Smooth muscle cell (in vitro differentiated cells): ENCODE measurements at regions not wholly inside any gene's neighbourhood (a gene's known extent, or its start where the extent isn't known, plus 50 kb on each side); places are given as distances from the start of the nearest gene placed in this dataset.

Source experiments
- DNase-seq: peaks from one replicate; lab custom pipeline; 2025; ENCODE audit not compliant: unreplicated experiment; lab: John Stamatoyannopoulos, UW
- H2AFZ ChIP-seq: fragments of 200-600 bp; sonication (generic); 2 replicates; pipeline ENCODE4 v1.6.0; 2016; ENCODE audit warnings: antibody characterized with exemption, low read depth, mild to moderate bottlenecking
- H3F3A ChIP-seq: fragments of 200-600 bp; sonication (generic); 2 replicates; pipeline ENCODE4 v1.6.0; 2017; ENCODE audit warnings: antibody characterized with exemption, low read depth
- H3K27ac ChIP-seq: fragments of 200-600 bp; sonication (generic); 2 replicates; pipeline ENCODE4 v1.5.1; 2016; ENCODE audit warnings: low read depth, mild to moderate bottlenecking
- H3K27me3 ChIP-seq: fragments of 200-600 bp; sonication (generic); 2 replicates; pipeline ENCODE4 v1.6.1; 2016; ENCODE audit warnings: low read depth, mild to moderate bottlenecking
- H3K36me3 ChIP-seq: fragments of 200-600 bp; sonication (generic); 2 replicates; pipeline ENCODE4 v1.5.1; 2016; ENCODE audit warnings: low read depth
- H3K4me1 ChIP-seq: fragments of 200-600 bp; sonication (generic); 2 replicates; pipeline ENCODE4 v1.5.1; 2016; ENCODE audit warnings: low read depth
- H3K4me2 ChIP-seq: fragments of 200-600 bp; sonication (generic); 2 replicates; pipeline ENCODE4 v1.6.0; 2016; ENCODE audit warnings: mild to moderate bottlenecking
- H3K4me3 ChIP-seq: fragments of 200-600 bp; sonication (generic); 2 replicates; pipeline ENCODE4 v1.5.1; 2016; ENCODE audit warnings: mild to moderate bottlenecking
- H3K79me2 ChIP-seq: fragments of 200-600 bp; sonication (generic); 2 replicates; pipeline ENCODE4 v1.6.0; 2016; ENCODE audit warnings: low read depth, mild to moderate bottlenecking
- H3K9ac ChIP-seq: fragments of 200-600 bp; sonication (generic); 2 replicates; pipeline ENCODE4 v1.6.0; 2016; ENCODE audit warnings: low read depth
- H3K9me3 ChIP-seq: fragments of 200-600 bp; sonication (generic); replicated peaks from 2 replicates; pipeline ENCODE4 v1.5.1; 2016; ENCODE audit warnings: low read depth
- H4K20me1 ChIP-seq: fragments of 200-600 bp; sonication (generic); 2 replicates; pipeline ENCODE4 v1.6.0; 2016; ENCODE audit warnings: low read depth
- whole genome bisulfite sequencing: methylation state at CpG from one replicate; pipeline ENCODE4 v1.1.7; 2016; ENCODE audit warnings: low lambda C conversion rate; 5-methylcytosine and 5-hydroxymethylcytosine counted together
- TF ChIP-seq, protein P1 (sequence below): fragments of 200-600 bp; sonication (generic); IDR thresholded peaks from 2 replicates; pipeline ENCODE4 v1.5.1; 2017; ENCODE audit warnings: borderline replicate concordance, mild to moderate bottlenecking, antibody characterized with exemption; ENCODE audit not compliant: insufficient read depth, poor library complexity, severe bottlenecking

DNA sequence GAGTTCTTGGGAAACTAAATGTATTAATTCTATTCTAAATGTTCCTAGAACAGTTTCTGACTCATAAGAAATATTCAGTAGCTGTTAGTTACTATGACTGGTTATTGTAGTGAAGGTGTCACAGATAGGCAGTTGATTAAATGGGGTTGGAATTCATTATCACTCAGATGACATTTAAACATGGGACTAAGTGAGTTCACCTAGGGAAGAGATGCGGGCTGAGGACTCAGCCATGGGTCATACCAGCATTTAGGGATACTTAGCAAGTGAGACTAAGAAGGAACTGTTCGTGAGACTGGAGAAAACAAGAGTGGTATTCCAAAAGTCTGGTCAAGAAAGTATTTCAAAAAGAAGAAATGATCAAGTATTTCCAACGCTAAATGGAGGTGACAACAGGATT, 125.1 kb upstream of the ADGRL4 start:
- DNase-seq = no peak
- WGBS = 67% methylated on average over 3 of the region's 3 CpGs
- Histone ChIP-seq H3K4me2 (no peak overlapping the region), H3K79me2 (no peaks in the 10 kb centered on the region), H3K9me3 (no peaks in the 10 kb centered on the region), H3K4me1 (no peaks in the 10 kb centered on the region), H3K36me3 (no peaks in the 10 kb centered on the region), H4K20me1 (no peaks in the 10 kb centered on the region), H3K27ac (no peak overlapping the region), H3F3A (no peaks in the 10 kb centered on the region), H3K27me3 (no peaks in the 10 kb centered on the region), H2AFZ (no peak overlapping the region), H3K4me3 (no peak overlapping the region), H3K9ac (no peak overlapping the region)
- TF ChIP-seq, protein P1, sequence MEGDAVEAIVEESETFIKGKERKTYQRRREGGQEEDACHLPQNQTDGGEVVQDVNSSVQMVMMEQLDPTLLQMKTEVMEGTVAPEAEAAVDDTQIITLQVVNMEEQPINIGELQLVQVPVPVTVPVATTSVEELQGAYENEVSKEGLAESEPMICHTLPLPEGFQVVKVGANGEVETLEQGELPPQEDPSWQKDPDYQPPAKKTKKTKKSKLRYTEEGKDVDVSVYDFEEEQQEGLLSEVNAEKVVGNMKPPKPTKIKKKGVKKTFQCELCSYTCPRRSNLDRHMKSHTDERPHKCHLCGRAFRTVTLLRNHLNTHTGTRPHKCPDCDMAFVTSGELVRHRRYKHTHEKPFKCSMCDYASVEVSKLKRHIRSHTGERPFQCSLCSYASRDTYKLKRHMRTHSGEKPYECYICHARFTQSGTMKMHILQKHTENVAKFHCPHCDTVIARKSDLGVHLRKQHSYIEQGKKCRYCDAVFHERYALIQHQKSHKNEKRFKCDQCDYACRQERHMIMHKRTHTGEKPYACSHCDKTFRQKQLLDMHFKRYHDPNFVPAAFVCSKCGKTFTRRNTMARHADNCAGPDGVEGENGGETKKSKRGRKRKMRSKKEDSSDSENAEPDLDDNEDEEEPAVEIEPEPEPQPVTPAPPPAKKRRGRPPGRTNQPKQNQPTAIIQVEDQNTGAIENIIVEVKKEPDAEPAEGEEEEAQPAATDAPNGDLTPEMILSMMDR = no peak

DNA sequence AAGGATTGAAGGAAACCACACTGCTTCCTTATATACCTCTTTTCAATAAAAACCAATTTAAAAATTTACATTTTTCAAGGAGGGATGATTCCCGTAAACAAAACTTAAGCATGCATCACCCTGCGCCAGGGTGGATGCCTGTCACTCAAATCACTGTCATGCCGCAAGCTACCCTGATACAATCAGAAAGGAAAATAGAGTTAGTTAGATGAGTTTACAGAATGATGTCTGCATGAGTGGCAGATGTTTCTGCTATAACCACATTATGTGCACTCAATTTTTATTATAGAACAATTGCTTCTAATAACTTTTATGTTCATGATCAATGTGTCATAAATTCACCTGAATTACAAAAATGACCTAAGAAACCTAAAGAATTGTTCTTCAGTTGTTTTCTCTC, 123.4 kb upstream of the ADGRL4 start:
- no peaks in the 10 kb centered on the region for H3K27me3 ChIP-seq
- H3K79me2 ChIP-seq = no peaks in the 10 kb centered on the region
- H3K4me2 ChIP-seq = no peak overlapping the region
- no peak overlapping the region for H3K9ac ChIP-seq
- no peaks in the 10 kb centered on the region for H3K9me3 ChIP-seq
- DNase-seq = no peak
- no peak overlapping the region for H3K4me3 ChIP-seq
- no peak overlapping the region for H2AFZ ChIP-seq
- no peaks in the 10 kb centered on the region for H3K4me1 ChIP-seq
- H3K27ac ChIP-seq = no peak overlapping the region
- 58% methylated on average over 3 of the region's 3 CpGs for WGBS
- no peaks in the 10 kb centered on the region for H3F3A ChIP-seq
- H3K36me3 ChIP-seq = no peaks in the 10 kb centered on the region
- H4K20me1 ChIP-seq = no peaks in the 10 kb centered on the region
- TF ChIP-seq, protein P1 = no peak

DNA sequence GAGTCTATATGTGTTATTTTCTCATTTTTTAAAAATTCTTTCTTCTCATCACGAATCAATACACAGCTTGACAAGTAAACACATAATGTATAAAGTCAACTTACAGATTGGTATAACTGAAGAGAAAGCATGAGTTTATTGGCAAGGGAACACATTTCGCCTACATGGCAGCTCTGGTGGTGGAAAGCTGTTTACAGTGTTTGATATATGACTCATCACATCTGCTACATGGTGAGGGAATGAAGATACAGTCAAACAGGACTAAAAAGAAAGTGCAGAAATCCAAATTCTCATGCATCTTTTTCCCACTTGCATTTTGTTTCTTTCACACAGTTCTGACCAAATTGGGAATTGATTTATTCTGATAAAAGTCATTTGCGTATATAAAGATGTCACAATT, 122.2 kb upstream of the ADGRL4 start:
- Histone ChIP-seq H3K27ac (no peak overlapping the region), H3K9ac (no peak overlapping the region), H4K20me1 (no peaks in the 10 kb centered on the region), H2AFZ (no peak overlapping the region), H3K79me2 (no peaks in the 10 kb centered on the region), H3K4me2 (peak overlapping the region; percentile 4), H3K36me3 (no peaks in the 10 kb centered on the region), H3K9me3 (no peaks in the 10 kb centered on the region), H3F3A (no peaks in the 10 kb centered on the region), H3K4me1 (no peaks in the 10 kb centered on the region), H3K27me3 (no peaks in the 10 kb centered on the region), H3K4me3 (no peak overlapping the region)
- TF ChIP-seq, protein P1 = no peak
- DNase-seq = no peak
- 59% methylated on average over 3 of the region's 3 CpGs for WGBS

DNA sequence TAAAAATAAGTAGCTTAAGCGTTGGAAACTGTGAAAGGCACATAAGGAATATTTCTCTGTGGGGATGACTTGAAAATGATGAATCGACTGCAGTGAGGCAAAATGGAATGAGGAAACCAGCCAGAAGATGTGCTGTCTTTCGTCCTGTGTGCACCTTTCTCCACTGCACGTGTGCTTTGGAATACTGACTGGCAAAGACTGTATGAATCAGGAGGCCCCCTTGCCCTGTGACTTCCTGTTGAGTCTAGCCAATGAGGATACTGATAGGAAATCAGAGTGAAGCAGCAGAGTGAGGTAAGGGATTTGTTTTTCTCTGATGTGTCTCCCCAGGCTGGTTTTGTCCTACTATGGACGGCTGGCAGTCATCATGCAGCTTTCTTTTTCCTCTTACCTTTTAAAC, 118.2 kb upstream of the ADGRL4 start:
- no peak for DNase-seq
- TF ChIP-seq, protein P1 = no peak
- H3K9ac ChIP-seq = no peak overlapping the region
- H3K27ac ChIP-seq = no peak overlapping the region
- H2AFZ ChIP-seq = no peak overlapping the region
- no peaks in the 10 kb centered on the region for H3F3A ChIP-seq
- no peaks in the 10 kb centered on the region for H3K9me3 ChIP-seq
- H3K4me1 ChIP-seq = no peaks in the 10 kb centered on the region
- no peaks in the 10 kb centered on the region for H3K27me3 ChIP-seq
- WGBS = 76% methylated on average over 5 of the region's 5 CpGs
- H3K4me2 ChIP-seq = no peak overlapping the region
- H4K20me1 ChIP-seq = no peaks in the 10 kb centered on the region
- no peak overlapping the region for H3K4me3 ChIP-seq
- H3K36me3 ChIP-seq = no peaks in the 10 kb centered on the region
- no peaks in the 10 kb centered on the region for H3K79me2 ChIP-seq
